PC-3 (cell line): ENCODE measurements at regions not wholly inside any gene's neighbourhood (a gene's known extent, or its start where the extent isn't known, plus 50 kb on each side); places are given as distances from the start of the nearest gene placed in this dataset.

ENCODE experiments used
- ATAC-seq: fragments of 200-7000 bp; cut with Tn5 transposase; 2 replicates; pipeline ENCODE4 v1.9.1; 2020; ENCODE audit warnings: mild to moderate bottlenecking, moderate library complexity
- BruUV-seq: library from RNA; stranded (reverse); fragments of 400-500 nt; replicated peaks from 2 replicates; lab custom pipeline; 2021; lab: Mats Ljungman, UMichigan
- CTCF ChIA-PET: fragments of 300-600 bp; sonication (Branson Sonifier 250); formaldehyde crosslinking; loops from one replicate; lab custom pipeline; 2022; ENCODE audit warnings: antibody characterized with exemption; lab: Charles Lee
- POLR2A ChIA-PET: fragments of 300-600 bp; sonication (Branson Sonifier 250); formaldehyde crosslinking; loops from one replicate; lab custom pipeline; 2022; ENCODE audit warnings: antibody characterized with exemption; ENCODE audit not compliant: unreplicated experiment; lab: Charles Lee
- DNase-seq: peaks from one replicate; pipeline ENCODE4 v3.0.0-alpha.2; 2015
- H2AFZ ChIP-seq: fragments of 300-600 bp; sonication (generic); 2 replicates; pipeline ENCODE4 v1.6.0; 2016; ENCODE audit warnings: antibody characterized with exemption, low read length
- H3F3A ChIP-seq: fragments of 300-600 bp; sonication (generic); one replicate; pipeline ENCODE4 v1.6.0; 2017; ENCODE audit warnings: antibody characterized with exemption, low read length, control low read depth, mild to moderate bottlenecking; ENCODE audit not compliant: unreplicated experiment
- H3K27ac ChIP-seq: fragments of 300-600 bp; sonication (generic); 2 replicates; pipeline ENCODE4 v1.5.1; 2016; ENCODE audit warnings: mild to moderate bottlenecking, low read length
- H3K27me3 ChIP-seq: fragments of 300-600 bp; sonication (generic); 2 replicates; pipeline ENCODE4 v1.6.1; 2016; ENCODE audit warnings: low read length, mixed read lengths
- H3K36me3 ChIP-seq: fragments of 300-600 bp; sonication (generic); 2 replicates; pipeline ENCODE4 v1.6.1; 2016; ENCODE audit warnings: low read depth, mixed run types, low read length, mixed read lengths
- H3K4me1 ChIP-seq: fragments of 300-600 bp; sonication (generic); 2 replicates; pipeline ENCODE4 v1.5.1; 2016; ENCODE audit warnings: low read length; ENCODE audit not compliant: insufficient read depth
- H3K4me2 ChIP-seq: fragments of 300-600 bp; sonication (generic); 2 replicates; pipeline ENCODE4 v1.6.0; 2016; ENCODE audit warnings: low read length
- H3K4me3 ChIP-seq: fragments of 300-600 bp; sonication (generic); 2 replicates; pipeline ENCODE4 v1.5.1; 2016; ENCODE audit warnings: mild to moderate bottlenecking, low read length, mixed read lengths
- H3K79me2 ChIP-seq: fragments of 300-600 bp; sonication (generic); 2 replicates; pipeline ENCODE4 v1.6.1; 2017; ENCODE audit warnings: low read length, mixed read lengths
- H3K9ac ChIP-seq: fragments of 300-600 bp; sonication (generic); 2 replicates; pipeline ENCODE4 v1.6.0; 2016; ENCODE audit warnings: mild to moderate bottlenecking, low read length
- H3K9me2 ChIP-seq: fragments of 300-600 bp; sonication (generic); replicated peaks from 2 replicates; pipeline ENCODE4 v1.6.1; 2016; ENCODE audit warnings: mixed run types, low read length, mixed read lengths
- H3K9me3 ChIP-seq: fragments of 300-600 bp; sonication (generic); 2 replicates; pipeline ENCODE4 v1.6.1; 2016; ENCODE audit warnings: low read length, mixed read lengths
- H4K20me1 ChIP-seq: fragments of 300-600 bp; sonication (generic); 2 replicates; pipeline ENCODE4 v1.6.1; 2016; ENCODE audit warnings: low read length, mixed read lengths
- CTCF ChIP-seq: fragments of 300-600 bp; sonication (generic); conservative IDR thresholded peaks from 2 replicates; pipeline ENCODE4 v1.5.1; 2017; ENCODE audit warnings: antibody characterized with exemption, low read depth, mild to moderate bottlenecking, low read length
- EZH2 ChIP-seq: fragments of 300-600 bp; sonication (generic); IDR thresholded peaks from one replicate; pipeline ENCODE4 v1.6.1; 2017; ENCODE audit warnings: antibody characterized with exemption, mild to moderate bottlenecking, low read length; ENCODE audit not compliant: unreplicated experiment
- EZH2phosphoT487 ChIP-seq: fragments of 300-600 bp; sonication (generic); IDR thresholded peaks from 2 replicates; pipeline ENCODE4 v1.6.1; 2018; ENCODE audit warnings: mild to moderate bottlenecking, antibody characterized with exemption, low read length, borderline replicate concordance
- intact Hi-C: fragments of 100-400 bp; cut with micrococcal nuclease; formaldehyde crosslinking; loops from 2 replicates; pipeline ENCODE4 v1.9.0; 2023

- Histone ChIP-seq H3K27ac (no peak overlapping the region), H3F3A (no peaks in the 10 kb centered on the region), H3K79me2 (no peaks in the 10 kb centered on the region), H3K4me1 (no peaks in the 10 kb centered on the region), H3K9me2 (no peaks in the 10 kb centered on the region), H3K4me3 (no peak overlapping the region), H2AFZ (no peak overlapping the region), H3K9me3 (no peaks in the 10 kb centered on the region), H4K20me1 (no peaks in the 10 kb centered on the region), H3K27me3 (no peaks in the 10 kb centered on the region), H3K36me3 (no peaks in the 10 kb centered on the region), H3K4me2 (no peak overlapping the region), H3K9ac (no peak overlapping the region)
- ChIA-PET CTCF (no interaction called here), POLR2A (no interaction called here)
- intact Hi-C loops, result no loop called here
- no peak for DNase-seq
- no peak for ATAC-seq
- no peak for TF ChIP-seq EZH2
- TF ChIP-seq EZH2phosphoT487, result no peak
- TF ChIP-seq CTCF, result no peak
- no TSS peak for BruUV-seq
Observed at GRCh38 chr7:51982653-51983052, 666.0 kb upstream of the COBL start.

GRCh38 chr7:51980812-51981211 is 664.2 kb upstream of the COBL start:
- H3K9me3 ChIP-seq, result no peaks in the 10 kb centered on the region
- no peak overlapping the region for H3K4me3 ChIP-seq
- H2AFZ ChIP-seq, result no peak overlapping the region
- DNase-seq (no peak), ATAC-seq (no peak)
- ChIA-PET CTCF (no interaction called here), POLR2A (no interaction called here)
- intact Hi-C loops, result no loop called here
- no TSS peak for BruUV-seq
- no peak overlapping the region for H3K9ac ChIP-seq
- TF ChIP-seq EZH2 (no peak), CTCF (no peak), EZH2phosphoT487 (no peak)
- H3K27me3 ChIP-seq, result no peaks in the 10 kb centered on the region
- H4K20me1 ChIP-seq, result no peaks in the 10 kb centered on the region
- no peaks in the 10 kb centered on the region for H3K9me2 ChIP-seq
- no peaks in the 10 kb centered on the region for H3F3A ChIP-seq
- no peaks in the 10 kb centered on the region for H3K79me2 ChIP-seq
- H3K4me1 ChIP-seq, result no peaks in the 10 kb centered on the region
- H3K4me2 ChIP-seq, result no peak overlapping the region
- no peak overlapping the region for H3K27ac ChIP-seq
- H3K36me3 ChIP-seq, result no peaks in the 10 kb centered on the region

- intact Hi-C loops, result no loop called here
- CTCF ChIA-PET, result no interaction called here
- no peaks in the 10 kb centered on the region for H3K9me2 ChIP-seq
- POLR2A ChIA-PET, result no interaction called here
- no peak overlapping the region for H3K4me2 ChIP-seq
- H3F3A ChIP-seq, result no peaks in the 10 kb centered on the region
- no peaks in the 10 kb centered on the region for H3K36me3 ChIP-seq
- no peaks in the 10 kb centered on the region for H4K20me1 ChIP-seq
- no peak overlapping the region for H2AFZ ChIP-seq
- no peak overlapping the region for H3K27ac ChIP-seq
- BruUV-seq, result no TSS peak
- no peaks in the 10 kb centered on the region for H3K27me3 ChIP-seq
- ATAC-seq, result no peak
- no peaks in the 10 kb centered on the region for H3K4me1 ChIP-seq
- no peaks in the 10 kb centered on the region for H3K79me2 ChIP-seq
- H3K4me3 ChIP-seq, result no peak overlapping the region
- no peak for DNase-seq
- no peak for TF ChIP-seq EZH2phosphoT487
- no peak for TF ChIP-seq EZH2
- no peak for TF ChIP-seq CTCF
- no peaks in the 10 kb centered on the region for H3K9me3 ChIP-seq
- no peak overlapping the region for H3K9ac ChIP-seq
Observed at GRCh38 chr7:51980313-51980712, 663.7 kb upstream of the COBL start.
